ENCODE measurements at regions not wholly inside any gene's neighbourhood (a gene's known extent, or its start where the extent isn't known, plus 50 kb on each side); places are given as distances from the start of the nearest gene placed in this dataset.
"Not testable (repeated sequence)": the region's sequence is repeated elsewhere in the genome, so short reads cannot be mapped to it uniquely, and the experiment has no call there.

GRCh38 chr1:148377992-148378391 lies 105.1 kb downstream of the PPIAL4G start:
- H3K9me3 Mint-ChIP-seq; ATAC-seq; H3K27ac Mint-ChIP-seq; H3K27me3 Mint-ChIP-seq (ENCODE audit: low read depth); H3K36me3 Mint-ChIP-seq; DNase-seq (ENCODE audit: low spot score); CTCF ChIA-PET: not testable (repeated sequence)
- POLR2A ChIA-PET, result interaction anchor here (0.8 to 1.9 kb wide), 3 partner anchors 11 to 145 kb away, joined by 3 to 14 read pairs (median 8); no protein-coding TSS in a partner anchor
- peak overlapping the region; percentile 85 for H3K4me3 Mint-ChIP-seq
- peaks cover 19% of the 10 kb centered on the region for H3K4me1 Mint-ChIP-seq

DNA sequence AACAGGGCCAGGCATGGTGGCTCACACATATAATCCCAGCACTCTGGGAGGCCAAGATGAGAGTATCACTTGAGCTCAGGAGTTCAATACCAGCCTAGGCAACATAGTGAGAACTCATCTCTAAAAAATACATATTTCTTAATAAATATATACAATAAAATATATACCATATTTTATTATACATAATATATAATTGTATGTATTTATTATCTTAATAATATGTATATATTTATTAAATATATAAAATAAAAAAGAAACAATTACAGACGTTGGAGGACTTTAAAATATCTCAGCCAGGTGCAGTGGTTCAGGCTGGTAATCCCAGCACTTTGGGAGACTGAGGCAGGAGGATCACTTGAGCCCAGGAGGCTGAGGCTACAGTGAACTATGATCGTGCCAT lies 106.1 kb downstream of the PPIAL4G start:
- CTCF ChIA-PET; H3K9me3 Mint-ChIP-seq; H3K27ac Mint-ChIP-seq; H3K36me3 Mint-ChIP-seq; H3K4me3 Mint-ChIP-seq; POLR2A ChIA-PET; DNase-seq (ENCODE audit: low spot score); ATAC-seq; H3K27me3 Mint-ChIP-seq (ENCODE audit: low read depth): not testable (repeated sequence)
- peak; percentile 98 for TF ChIP-seq HMGA2 (CRISPR knock-in tag; IDR thresholded peaks at IDR 0.05)
- peaks cover 19% of the 10 kb centered on the region for H3K4me1 Mint-ChIP-seq

- TF ChIP-seq SOX15 (CRISPR knock-in tag; IDR thresholded peaks at IDR 0.05) (no peak), ZNF423 (CRISPR knock-in tag; IDR thresholded peaks at IDR 0.05) (no peak)
- H3K4me1 Mint-ChIP-seq, result peaks cover 14% of the 10 kb centered on the region
- H3K4me3 Mint-ChIP-seq, result no peak overlapping the region
- ChIA-PET CTCF (interaction anchor here (0.7 kb wide), 1 partner anchor 10 kb away, joined by 5 read pairs; no protein-coding TSS in a partner anchor), POLR2A (no interaction called here)
- no peaks in the 10 kb centered on the region; the same call in 1 of the 2 replicates for H3K27me3 Mint-ChIP-seq (ENCODE audit: low read depth)
- H3K36me3 Mint-ChIP-seq, result no peaks in the 10 kb centered on the region
- no peak for DNase-seq (ENCODE audit: low spot score)
- no peak overlapping the region for H3K27ac Mint-ChIP-seq
- no peak for ATAC-seq
- no peaks in the 10 kb centered on the region for H3K9me3 Mint-ChIP-seq
Measured at GRCh38 chr1:148374101-148374500, 109.0 kb downstream of the PPIAL4G start.

GRCh38 chr1:148373192-148373925 lies 109.7 kb downstream of the PPIAL4G start:
- H3K27me3 Mint-ChIP-seq (ENCODE audit: low read depth), result no peaks in the 10 kb centered on the region; the same call in 1 of the 2 replicates
- H3K4me3 Mint-ChIP-seq, result no peak overlapping the region
- no peak for TF ChIP-seq FOXJ3 (CRISPR knock-in tag; IDR thresholded peaks at IDR 0.05; ENCODE audit: borderline replicate concordance)
- TF ChIP-seq SP1 (CRISPR knock-in tag; conservative IDR thresholded peaks at IDR 0.05), result no peak
- TF ChIP-seq, protein P1, sequence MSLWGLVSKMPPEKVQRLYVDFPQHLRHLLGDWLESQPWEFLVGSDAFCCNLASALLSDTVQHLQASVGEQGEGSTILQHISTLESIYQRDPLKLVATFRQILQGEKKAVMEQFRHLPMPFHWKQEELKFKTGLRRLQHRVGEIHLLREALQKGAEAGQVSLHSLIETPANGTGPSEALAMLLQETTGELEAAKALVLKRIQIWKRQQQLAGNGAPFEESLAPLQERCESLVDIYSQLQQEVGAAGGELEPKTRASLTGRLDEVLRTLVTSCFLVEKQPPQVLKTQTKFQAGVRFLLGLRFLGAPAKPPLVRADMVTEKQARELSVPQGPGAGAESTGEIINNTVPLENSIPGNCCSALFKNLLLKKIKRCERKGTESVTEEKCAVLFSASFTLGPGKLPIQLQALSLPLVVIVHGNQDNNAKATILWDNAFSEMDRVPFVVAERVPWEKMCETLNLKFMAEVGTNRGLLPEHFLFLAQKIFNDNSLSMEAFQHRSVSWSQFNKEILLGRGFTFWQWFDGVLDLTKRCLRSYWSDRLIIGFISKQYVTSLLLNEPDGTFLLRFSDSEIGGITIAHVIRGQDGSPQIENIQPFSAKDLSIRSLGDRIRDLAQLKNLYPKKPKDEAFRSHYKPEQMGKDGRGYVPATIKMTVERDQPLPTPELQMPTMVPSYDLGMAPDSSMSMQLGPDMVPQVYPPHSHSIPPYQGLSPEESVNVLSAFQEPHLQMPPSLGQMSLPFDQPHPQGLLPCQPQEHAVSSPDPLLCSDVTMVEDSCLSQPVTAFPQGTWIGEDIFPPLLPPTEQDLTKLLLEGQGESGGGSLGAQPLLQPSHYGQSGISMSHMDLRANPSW (CRISPR knock-in tag; conservative IDR thresholded peaks at IDR 0.05; ENCODE audit: low read depth), result no peak
- no peak for TF ChIP-seq PRDM15 (CRISPR knock-in tag; IDR thresholded peaks at IDR 0.05)
- TF ChIP-seq, protein P2, sequence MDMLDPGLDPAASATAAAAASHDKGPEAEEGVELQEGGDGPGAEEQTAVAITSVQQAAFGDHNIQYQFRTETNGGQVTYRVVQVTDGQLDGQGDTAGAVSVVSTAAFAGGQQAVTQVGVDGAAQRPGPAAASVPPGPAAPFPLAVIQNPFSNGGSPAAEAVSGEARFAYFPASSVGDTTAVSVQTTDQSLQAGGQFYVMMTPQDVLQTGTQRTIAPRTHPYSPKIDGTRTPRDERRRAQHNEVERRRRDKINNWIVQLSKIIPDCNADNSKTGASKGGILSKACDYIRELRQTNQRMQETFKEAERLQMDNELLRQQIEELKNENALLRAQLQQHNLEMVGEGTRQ (CRISPR knock-in tag; IDR thresholded peaks at IDR 0.05), result no peak
- no peak for TF ChIP-seq MXD4 (CRISPR knock-in tag; IDR thresholded peaks at IDR 0.05; ENCODE audit: borderline replicate concordance)
- no peak for TF ChIP-seq ZNF121 (CRISPR knock-in tag; IDR thresholded peaks at IDR 0.05)
- no peak for TF ChIP-seq ZNF423 (CRISPR knock-in tag; IDR thresholded peaks at IDR 0.05)
- no peak for TF ChIP-seq HMGA2 (CRISPR knock-in tag; IDR thresholded peaks at IDR 0.05)
- no peak for TF ChIP-seq ZNF671 (CRISPR knock-in tag; IDR thresholded peaks at IDR 0.05)
- peaks cover 13% of the 10 kb centered on the region for H3K4me1 Mint-ChIP-seq
- H3K27ac Mint-ChIP-seq, result peak overlapping the region; percentile 71; the same call in 1 of the 2 replicates
- DNase-seq (ENCODE audit: low spot score) (no peak), ATAC-seq (no peak)
- no peaks in the 10 kb centered on the region for H3K36me3 Mint-ChIP-seq
- POLR2A ChIA-PET, result no interaction called here
- CTCF ChIA-PET, result interaction anchor here (0.7 to 1.3 kb wide), 2 partner anchors 11 to 15 kb away, joined by 3 to 5 read pairs; no protein-coding TSS in a partner anchor
- no peaks in the 10 kb centered on the region for H3K9me3 Mint-ChIP-seq
